SH-SY5Y (cell line): ENCODE measurements at regions not wholly inside any gene's neighbourhood (a gene's known extent, or its start where the extent isn't known, plus 50 kb on each side); places are given as distances from the start of the nearest gene placed in this dataset.

Experiments used
- GATA2 ChIP-seq: IDR thresholded peaks from 2 replicates; pipeline ENCODE4 v1.6.1; 2011; ENCODE audit warnings: mild to moderate bottlenecking, low read depth, low read length
- GATA3 ChIP-seq: IDR thresholded peaks from 2 replicates; pipeline ENCODE4 v1.6.1; 2011; ENCODE audit warnings: low read depth, mild to moderate bottlenecking, low read length, moderate library complexity

- TF ChIP-seq GATA2 (no peak), GATA3 (no peak)
These were observed 205.2 kb upstream of the GHITM start for GRCh38 chr10:83934062-83934461.

DNA sequence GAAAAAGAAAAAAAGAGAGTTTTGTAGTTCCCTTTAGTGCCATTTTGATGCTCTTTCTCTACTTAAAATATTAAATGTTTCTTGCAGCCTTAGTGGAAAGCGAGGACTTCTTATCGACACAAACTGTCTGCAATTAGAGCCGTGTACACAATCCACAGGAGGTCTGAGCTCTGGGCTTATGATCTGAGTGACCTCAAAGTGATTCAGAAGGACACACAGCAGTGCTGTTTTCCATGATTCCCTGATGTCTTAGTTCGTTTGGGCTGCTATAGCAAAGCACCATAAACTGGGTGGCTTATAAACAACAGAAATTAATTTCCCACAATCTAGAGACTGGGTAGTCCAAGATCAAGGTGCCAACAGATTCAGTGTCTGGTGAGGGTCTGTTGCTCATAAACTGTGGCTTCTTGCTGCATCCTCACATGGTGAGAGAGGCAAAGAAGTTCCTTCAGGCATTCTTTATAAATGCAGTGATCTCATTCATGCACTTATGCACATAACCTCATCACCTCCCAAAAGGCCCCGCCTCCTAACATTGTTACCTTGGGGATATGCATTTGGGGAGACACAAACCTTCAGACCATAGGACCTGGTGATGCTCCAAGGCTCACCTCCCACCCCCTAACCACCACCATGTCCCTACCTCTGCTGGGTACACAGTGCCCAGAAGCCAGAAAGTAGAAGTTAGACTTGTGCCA, 204.5 kb upstream of the GHITM start:
- TF ChIP-seq GATA2 = no peak
- TF ChIP-seq GATA3 = no peak

DNA sequence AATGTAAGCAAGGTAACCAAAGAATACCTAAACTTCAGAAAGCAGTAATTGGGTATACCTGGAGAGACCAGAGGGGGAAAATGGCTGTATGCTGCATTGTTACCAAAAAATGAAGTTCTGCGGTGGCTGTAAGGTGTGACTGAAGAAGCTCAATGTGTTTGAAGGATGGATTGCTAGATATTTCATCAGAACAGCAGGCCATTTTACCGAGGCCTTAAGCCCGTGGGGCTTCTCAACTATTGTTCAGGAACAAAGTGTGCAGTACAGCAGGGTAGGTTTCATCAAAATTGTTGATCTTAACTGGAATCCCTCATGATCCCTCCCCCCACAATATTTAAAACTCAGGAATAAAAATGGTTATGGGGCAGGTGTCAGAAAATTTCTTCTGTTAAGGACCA, 204.0 kb upstream of the GHITM start:
- TF ChIP-seq GATA2 (no peak), GATA3 (no peak)

GRCh38 chr10:83935911-83936310, 203.4 kb upstream of the GHITM start:
- TF ChIP-seq GATA2 (peak; percentile 88), GATA3 (0 out of 2 replicates have a peak, but pooled peaks have one; percentile 49)

DNA sequence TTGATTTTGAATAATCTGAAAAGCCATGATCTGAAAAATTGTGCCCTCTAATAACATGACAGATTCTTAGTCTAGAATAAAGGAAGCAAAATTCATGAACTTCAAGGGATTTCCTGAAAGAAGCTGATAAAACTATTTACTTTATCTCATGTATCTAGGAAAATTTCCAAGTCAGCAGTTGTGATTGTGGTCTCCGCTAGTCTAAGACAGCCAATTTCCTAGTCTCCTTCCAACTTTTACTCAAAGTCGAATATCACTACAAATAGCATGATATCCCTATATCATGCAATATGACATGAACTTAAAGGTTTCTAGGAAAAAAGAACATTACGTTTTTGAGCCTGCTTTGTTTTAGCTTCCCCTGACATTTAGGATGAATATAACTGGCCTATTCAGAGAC, 202.1 kb upstream of the GHITM start:
- TF ChIP-seq GATA3 (no peak), GATA2 (no peak)

DNA sequence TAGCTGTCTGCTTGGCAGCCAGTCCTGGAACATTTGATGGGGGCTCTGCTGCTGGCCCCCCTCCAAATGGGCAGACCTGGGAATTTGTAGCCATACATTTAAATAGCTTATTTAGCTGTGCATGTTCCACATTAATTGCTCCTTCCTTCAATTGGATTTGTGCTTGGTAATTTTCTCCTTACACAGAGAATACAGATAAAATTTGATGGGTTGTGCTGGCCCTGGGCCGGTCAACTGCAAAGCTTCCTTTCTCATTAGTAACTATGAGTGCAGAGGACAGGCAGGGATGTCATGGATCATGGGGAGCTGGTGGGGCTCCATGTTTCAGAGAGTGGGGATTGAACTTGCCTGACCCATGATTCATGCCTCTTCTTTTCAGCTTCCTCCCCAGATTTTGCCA, 201.5 kb upstream of the GHITM start:
- TF ChIP-seq GATA2 = no peak
- TF ChIP-seq GATA3 = no peak

- TF ChIP-seq GATA2 = no peak
- TF ChIP-seq GATA3 = no peak
These were observed 198.1 kb upstream of the GHITM start for GRCh38 chr10:83941189-83941588.

- no peak for TF ChIP-seq GATA3
These were observed 196.9 kb upstream of the GHITM start for GRCh38 chr10:83942410-83942809.

- TF ChIP-seq GATA2 (no peak), GATA3 (no peak)
These were observed 196.3 kb upstream of the GHITM start for GRCh38 chr10:83943049-83943448.

- TF ChIP-seq GATA2 = no peak
- no peak for TF ChIP-seq GATA3
These were observed 195.4 kb upstream of the GHITM start for GRCh38 chr10:83943920-83944319.

- TF ChIP-seq GATA3 = no peak
- TF ChIP-seq GATA2 = no peak
These were observed 193.2 kb upstream of the GHITM start for GRCh38 chr10:83945982-83946718.

- TF ChIP-seq GATA3 (no peak), GATA2 (no peak)
These were observed 187.0 kb upstream of the GHITM start for GRCh38 chr10:83952314-83952713.

- no peak for TF ChIP-seq GATA2
- no peak for TF ChIP-seq GATA3
These were observed 185.7 kb upstream of the GHITM start for GRCh38 chr10:83953589-83953988.

- no peak for TF ChIP-seq GATA3
- no peak for TF ChIP-seq GATA2
These were observed 185.0 kb upstream of the GHITM start for GRCh38 chr10:83954193-83954799.

GRCh38 chr10:83955406-83955805, 183.9 kb upstream of the GHITM start:
- TF ChIP-seq GATA3 (no peak), GATA2 (no peak)
